Mucosa of descending colon (tissue), 3 donors: ENCODE measurements at regions not wholly inside any gene's neighbourhood (a gene's known extent, or its start where the extent isn't known, plus 50 kb on each side); places are given as distances from the start of the nearest gene placed in this dataset.
"Not testable (repeated sequence)": the region's sequence is repeated elsewhere in the genome, so short reads cannot be mapped to it uniquely, and the experiment has no call there.

ENCODE experiments used
- ATAC-seq: fragments of 200-7000 bp; cut with Tn5 transposase; one replicate; pipeline ENCODE4 v1.9.1; 2020; ENCODE audit warnings: mild to moderate bottlenecking, moderate library complexity
- DNase-seq, 3 donors: peaks; one replicate each; pipeline ENCODE4 v3.0.0-alpha.2; 2020
- H3K36me3 ChIP-seq: fragments of 200-600 bp; one replicate; pipeline ENCODE4 v1.8.0; 2021; ENCODE audit warnings: low read depth, mild to moderate bottlenecking
- H3K4me1 ChIP-seq: fragments of 200-600 bp; one replicate; pipeline ENCODE4 v1.8.0; 2021; ENCODE audit warnings: low read depth, mild to moderate bottlenecking
- H3K4me3 ChIP-seq: fragments of 200-600 bp; one replicate; pipeline ENCODE4 v1.8.0; 2021; ENCODE audit warnings: mild to moderate bottlenecking
- H3K9me3 ChIP-seq: fragments of 200-600 bp; one replicate; pipeline ENCODE4 v1.8.0; 2021; ENCODE audit warnings: mild to moderate bottlenecking
- CTCF ChIP-seq: fragments of 200-600 bp; IDR thresholded peaks from one replicate; pipeline ENCODE4 v1.8.0; 2022; ENCODE audit warnings: antibody characterized with exemption, mild to moderate bottlenecking
- intact Hi-C, 2 donors: fragments of 100-400 bp; cut with DNase I in 1 of 2; cut with micrococcal nuclease in 1 of 2; formaldehyde crosslinking; loops; one replicate each; pipeline versions ENCODE4 v1.11.0 to v1.11.1; 2022; cut with DNase I, micrococcal nuclease
- donor health status: DM: no; HTN: no; CAD: no; lungs with moderate emphysema.
- donor health status: DM: no; HTN: no; CAD: no.
- donor health status: DM: no; HTN: yes; CAD: no.

- intact Hi-C loops, result no loop called here
- no peak for TF ChIP-seq CTCF
- H3K4me1 ChIP-seq, result no peaks in the 10 kb centered on the region
- DNase-seq (no peak), ATAC-seq (no peak)
- no peaks in the 10 kb centered on the region for H3K36me3 ChIP-seq
- H3K4me3 ChIP-seq, result no peak overlapping the region
- H3K9me3 ChIP-seq, result no peaks in the 10 kb centered on the region
Observed at GRCh38 chr5:96187309-96188027, 225.8 kb upstream of the ELL2 start.

- ATAC-seq, H3K36me3 ChIP-seq, intact Hi-C loops, DNase-seq, H3K4me3 ChIP-seq, H3K9me3 ChIP-seq, H3K4me1 ChIP-seq: not testable (repeated sequence)
Observed at GRCh38 chr5:96184510-96184909, 222.9 kb upstream of the ELL2 start.

GRCh38 chr5:96180684-96181435, 219.2 kb upstream of the ELL2 start:
- no peak for DNase-seq
- TF ChIP-seq CTCF, result no peak
- ATAC-seq, result no peak
- Histone ChIP-seq H3K4me1 (no peaks in the 10 kb centered on the region), H3K9me3 (no peaks in the 10 kb centered on the region), H3K36me3 (no peaks in the 10 kb centered on the region), H3K4me3 (no peak overlapping the region)
- intact Hi-C loops, result no loop called here

GRCh38 chr5:96177303-96177869, 215.7 kb upstream of the ELL2 start:
- intact Hi-C loops, result no loop called here
- no peak for TF ChIP-seq CTCF
- no peak for DNase-seq
- no peak overlapping the region for H3K4me3 ChIP-seq
- H3K36me3 ChIP-seq, result no peaks in the 10 kb centered on the region
- H3K4me1 ChIP-seq, result peaks cover under 1% of the 10 kb centered on the region
- ATAC-seq, result peak; percentile 79
- no peaks in the 10 kb centered on the region for H3K9me3 ChIP-seq

GRCh38 chr5:96176022-96176421, 214.4 kb upstream of the ELL2 start:
- H3K4me1 ChIP-seq, result peaks cover 4% of the 10 kb centered on the region
- no peaks in the 10 kb centered on the region for H3K9me3 ChIP-seq
- H3K4me3 ChIP-seq, result no peak overlapping the region
- intact Hi-C loops, result no loop called here
- H3K36me3 ChIP-seq, result no peaks in the 10 kb centered on the region
- DNase-seq (no peak), ATAC-seq (no peak)
- TF ChIP-seq CTCF, result no peak

- intact Hi-C loops, result no loop called here
- Histone ChIP-seq H3K4me1 (peaks cover 4% of the 10 kb centered on the region), H3K4me3 (no peak overlapping the region), H3K9me3 (no peaks in the 10 kb centered on the region), H3K36me3 (no peaks in the 10 kb centered on the region)
- ATAC-seq (peak; percentile 42), DNase-seq (no peak)
- no peak for TF ChIP-seq CTCF
Observed at GRCh38 chr5:96175090-96175489, 213.4 kb upstream of the ELL2 start.
